GM12872 (cell line): ENCODE measurements at regions not wholly inside any gene's neighbourhood (a gene's known extent, or its start where the extent isn't known, plus 50 kb on each side); places are given as distances from the start of the nearest gene placed in this dataset.

ENCODE experiments used
- TF ChIP-seq, protein P1 (sequence below): IDR thresholded peaks from 3 replicates; pipeline ENCODE4 v1.5.1; 2011; ENCODE audit warnings: low read depth, mild to moderate bottlenecking, low read length, moderate library complexity; ENCODE audit not compliant: insufficient read depth

DNA sequence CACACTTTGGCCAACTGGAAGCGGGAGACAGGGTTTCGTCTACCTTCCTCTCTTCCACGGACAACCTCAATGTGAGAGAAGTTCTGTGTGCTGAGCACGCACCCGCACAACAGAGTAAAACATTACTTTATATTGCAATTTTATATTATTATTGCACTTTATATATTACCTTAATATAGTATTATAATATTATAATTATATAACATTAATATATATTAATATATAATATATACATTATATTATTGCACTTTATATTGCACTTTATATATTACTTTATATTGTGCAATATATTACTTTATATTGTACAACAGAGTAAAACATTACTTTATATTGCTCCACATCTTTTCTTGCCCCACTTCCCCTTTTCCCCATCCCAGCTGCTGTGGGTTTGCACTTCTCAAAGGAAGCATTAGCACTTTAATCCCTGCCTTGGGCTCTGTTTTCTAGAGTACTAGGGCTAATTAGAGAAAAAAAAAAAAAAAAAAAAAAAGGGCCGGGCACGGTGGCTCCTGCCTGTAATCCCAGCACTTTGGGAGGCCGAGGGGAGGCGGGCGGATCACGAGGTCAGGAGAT is 76.4 kb upstream of the SLC4A7 start:
- TF ChIP-seq, protein P1, sequence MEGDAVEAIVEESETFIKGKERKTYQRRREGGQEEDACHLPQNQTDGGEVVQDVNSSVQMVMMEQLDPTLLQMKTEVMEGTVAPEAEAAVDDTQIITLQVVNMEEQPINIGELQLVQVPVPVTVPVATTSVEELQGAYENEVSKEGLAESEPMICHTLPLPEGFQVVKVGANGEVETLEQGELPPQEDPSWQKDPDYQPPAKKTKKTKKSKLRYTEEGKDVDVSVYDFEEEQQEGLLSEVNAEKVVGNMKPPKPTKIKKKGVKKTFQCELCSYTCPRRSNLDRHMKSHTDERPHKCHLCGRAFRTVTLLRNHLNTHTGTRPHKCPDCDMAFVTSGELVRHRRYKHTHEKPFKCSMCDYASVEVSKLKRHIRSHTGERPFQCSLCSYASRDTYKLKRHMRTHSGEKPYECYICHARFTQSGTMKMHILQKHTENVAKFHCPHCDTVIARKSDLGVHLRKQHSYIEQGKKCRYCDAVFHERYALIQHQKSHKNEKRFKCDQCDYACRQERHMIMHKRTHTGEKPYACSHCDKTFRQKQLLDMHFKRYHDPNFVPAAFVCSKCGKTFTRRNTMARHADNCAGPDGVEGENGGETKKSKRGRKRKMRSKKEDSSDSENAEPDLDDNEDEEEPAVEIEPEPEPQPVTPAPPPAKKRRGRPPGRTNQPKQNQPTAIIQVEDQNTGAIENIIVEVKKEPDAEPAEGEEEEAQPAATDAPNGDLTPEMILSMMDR, result no peak

DNA sequence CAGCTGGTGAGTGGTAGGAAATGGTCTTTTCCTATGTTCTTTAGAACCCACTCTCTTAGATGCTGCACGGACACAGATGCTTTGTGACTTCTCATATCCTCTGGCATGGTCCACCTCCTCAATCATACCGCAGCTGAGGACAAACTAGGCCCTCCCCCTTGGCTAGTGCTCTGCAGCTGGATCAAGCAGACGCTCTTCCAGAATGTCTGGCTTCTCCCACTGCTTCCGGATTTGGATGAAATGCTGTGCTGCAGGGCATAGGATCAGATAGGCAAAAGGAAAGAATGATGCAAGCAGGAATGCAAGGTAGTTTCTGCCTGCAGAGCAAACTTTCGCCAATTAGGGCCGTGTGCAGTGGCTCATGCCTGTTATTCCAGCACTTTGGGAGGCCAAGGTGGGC is 75.7 kb upstream of the SLC4A7 start:
- TF ChIP-seq, protein P1, result no peak

DNA sequence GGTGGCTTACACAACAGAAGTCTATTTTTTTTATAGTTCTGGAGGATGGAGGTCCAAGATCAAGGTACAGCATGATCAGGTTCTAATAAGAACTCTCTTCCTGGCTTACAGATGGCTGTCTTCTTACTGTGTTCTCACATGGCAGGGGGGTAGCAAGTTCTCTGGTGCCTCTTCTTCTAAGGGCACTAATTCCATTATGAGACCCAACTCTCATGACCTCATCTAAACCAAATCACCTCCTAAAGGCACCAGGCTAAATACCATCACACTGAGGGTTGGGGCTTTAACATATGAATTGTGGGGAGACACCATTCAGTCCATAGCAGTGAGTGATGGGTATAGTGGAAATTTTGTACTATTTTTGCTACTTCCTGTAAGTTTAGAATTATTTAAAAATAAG is 75.2 kb upstream of the SLC4A7 start:
- TF ChIP-seq, protein P1, result no peak

DNA sequence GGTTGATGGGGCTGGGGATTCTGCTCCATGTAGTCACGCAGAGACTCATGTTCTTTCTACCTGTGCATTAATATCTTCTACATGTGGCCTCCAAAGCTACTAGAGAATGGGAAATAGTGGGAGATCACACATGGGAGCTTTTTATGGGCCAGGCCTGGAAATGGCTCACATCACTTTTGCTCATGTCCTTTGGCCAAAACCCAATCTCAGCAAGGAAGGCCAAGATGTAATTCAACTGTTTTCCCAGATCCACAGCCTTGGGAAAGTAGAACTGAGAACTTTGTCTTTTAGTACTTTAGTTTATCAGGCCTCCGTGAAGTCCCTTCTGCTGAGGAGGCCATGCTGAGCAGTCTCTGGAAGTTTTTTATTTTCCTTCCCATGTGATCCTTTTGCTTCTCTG is 73.2 kb upstream of the SLC4A7 start:
- TF ChIP-seq, protein P1, result no peak

DNA sequence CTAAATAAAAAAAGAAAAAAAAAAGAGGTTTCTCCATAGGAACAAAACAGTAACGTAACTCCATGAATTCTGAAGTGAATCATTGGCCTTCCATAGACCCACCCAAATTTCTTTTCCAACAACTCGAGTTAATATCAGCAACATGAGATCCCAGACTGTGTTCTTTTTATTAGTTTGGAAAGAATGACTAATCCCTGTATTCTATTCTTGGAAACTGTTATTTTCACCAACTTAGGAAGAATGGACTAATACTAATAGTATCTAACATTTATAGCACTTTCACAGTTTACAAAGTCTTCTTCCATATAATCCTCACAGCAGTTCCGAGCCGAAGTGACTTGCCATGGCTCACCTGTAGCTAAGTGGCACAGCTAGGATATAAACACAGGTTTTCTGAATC is 72.7 kb upstream of the SLC4A7 start:
- TF ChIP-seq, protein P1, result no peak

DNA sequence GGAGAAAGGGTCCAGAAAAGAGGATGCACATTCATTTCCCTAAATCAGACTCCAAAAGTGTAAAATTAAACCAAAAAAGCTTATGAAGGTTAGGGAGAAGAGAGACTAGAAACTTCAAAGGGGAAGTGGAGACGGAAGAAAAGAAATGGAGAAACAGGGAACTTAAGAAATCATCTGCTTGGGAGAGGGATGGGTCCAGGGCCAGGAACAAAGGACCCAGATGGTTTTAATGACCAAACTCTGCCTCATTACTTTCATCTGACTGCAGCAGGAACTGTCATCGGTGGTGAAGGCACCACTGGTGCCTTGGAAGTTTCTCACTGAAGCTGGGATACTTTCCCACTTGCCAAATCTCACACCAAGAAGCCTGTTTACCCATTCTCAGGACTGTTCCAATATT is 70.5 kb upstream of the SLC4A7 start:
- TF ChIP-seq, protein P1, result no peak

DNA sequence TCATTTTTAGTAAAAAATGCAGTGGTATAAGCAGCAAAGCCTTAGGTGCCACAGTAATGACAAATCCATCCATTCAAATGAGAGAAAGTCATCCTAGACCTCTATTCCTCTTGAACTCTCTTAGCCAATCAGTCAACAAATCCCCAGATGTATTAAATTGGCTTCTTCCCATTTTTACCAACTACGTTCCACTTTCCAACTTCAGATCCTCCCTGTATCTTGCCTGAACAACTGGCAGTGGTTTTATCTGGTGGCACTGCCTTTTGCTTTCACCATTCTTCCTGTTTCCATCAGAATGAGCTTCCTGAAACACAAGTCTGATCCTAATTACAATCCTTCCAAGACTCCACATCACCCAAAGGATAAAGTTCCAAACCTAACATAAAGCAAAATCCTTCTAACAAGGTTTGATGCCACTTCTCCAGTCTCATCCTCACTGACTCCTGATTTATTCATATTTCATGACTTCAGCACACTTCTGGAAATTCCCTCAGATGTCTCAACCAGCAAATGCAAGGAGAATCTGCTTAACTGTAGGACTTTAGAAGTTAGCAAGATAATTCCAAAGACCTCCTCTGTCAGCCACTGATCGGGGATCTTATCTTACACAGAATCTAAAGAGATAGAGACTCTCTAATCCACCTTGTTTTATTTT is 69.8 kb upstream of the SLC4A7 start:
- TF ChIP-seq, protein P1, result no peak

DNA sequence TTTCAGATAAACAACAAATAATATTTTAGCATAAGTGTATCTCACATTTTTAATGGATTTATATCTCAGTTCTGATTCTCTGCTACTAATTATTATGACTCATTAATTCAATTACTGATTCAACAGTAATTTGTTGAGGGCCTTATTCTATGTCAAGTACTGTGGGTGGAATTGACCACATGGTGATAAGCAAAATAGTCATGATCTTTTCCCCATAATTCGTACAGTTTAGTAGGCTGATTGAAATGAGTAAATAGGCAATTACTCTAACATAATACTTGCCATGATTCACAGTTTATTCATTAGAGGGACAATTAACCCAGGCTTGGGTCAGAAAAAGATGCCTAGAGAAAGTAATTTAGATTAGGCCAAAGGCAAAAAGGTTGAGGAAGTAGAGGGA is 60.9 kb upstream of the SLC4A7 start:
- TF ChIP-seq, protein P1, result no peak
